ENCODE measurements at regions not wholly inside any gene's neighbourhood (a gene's known extent, or its start where the extent isn't known, plus 50 kb on each side); places are given as distances from the start of the nearest gene placed in this dataset.

DNA sequence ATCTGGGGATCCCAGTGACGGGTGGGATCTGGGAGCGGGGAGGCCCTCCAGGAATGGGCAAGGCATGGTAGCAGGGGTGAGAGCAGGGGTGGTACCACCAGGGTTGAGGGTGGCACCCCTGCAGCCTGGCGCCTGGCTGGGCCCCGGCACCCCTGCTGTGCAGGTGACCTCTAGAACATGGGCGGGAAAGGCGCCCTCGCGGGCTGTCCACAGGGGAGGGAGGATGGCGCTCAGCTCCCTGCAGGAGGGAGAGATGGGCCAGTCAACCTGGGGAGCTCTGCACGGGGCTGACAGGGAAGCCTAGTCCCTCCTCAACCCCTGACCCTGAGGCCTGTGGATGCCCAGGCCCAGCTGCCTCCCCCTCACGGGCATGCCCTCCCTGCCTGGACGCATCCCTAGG lies 61.6 kb upstream of the SLCO4A1 start:
- Mint-ChIP-seq H3K36me3 (no peaks in the 10 kb centered on the region), H3K4me3 (no peak overlapping the region), H3K27me3 (ENCODE audit: low read depth in 2 of 2) (peaks cover 31 to 38% of the 10 kb centered on the region in 2 donors), H3K9me3 (no peaks in the 10 kb centered on the region), H3K27ac (no peak overlapping the region), H3K4me1 (no peaks in the 10 kb centered on the region)
- Histone ChIP-seq H3K27ac (ENCODE audit: low read length) (no peak overlapping the region), H3K9me3 (ENCODE audit: control insufficient read depth, insufficient read depth, low read length) (no peaks in the 10 kb centered on the region), H3K36me3 (ENCODE audit: control insufficient read depth, insufficient read depth, low read length) (no peaks in the 10 kb centered on the region), H3K4me3 (ENCODE audit: low read length) (no peak overlapping the region), H3K4me1 (ENCODE audit: control insufficient read depth, insufficient read depth, low read length) (peaks cover 3% of the 10 kb centered on the region), H3K27me3 (ENCODE audit: control insufficient read depth, insufficient read depth, low read length) (peaks cover 17% of the 10 kb centered on the region)
- no peak for TF ChIP-seq CTCF (IDR thresholded peaks at IDR 0.05)
- 75% methylated on average over 12 of the region's 12 CpGs for WGBS (ENCODE audit: insufficient coverage)
- ATAC-seq (no peak), DNase-seq (no peak)
- intact Hi-C loops (cut with micrococcal nuclease), result no loop called here

DNA sequence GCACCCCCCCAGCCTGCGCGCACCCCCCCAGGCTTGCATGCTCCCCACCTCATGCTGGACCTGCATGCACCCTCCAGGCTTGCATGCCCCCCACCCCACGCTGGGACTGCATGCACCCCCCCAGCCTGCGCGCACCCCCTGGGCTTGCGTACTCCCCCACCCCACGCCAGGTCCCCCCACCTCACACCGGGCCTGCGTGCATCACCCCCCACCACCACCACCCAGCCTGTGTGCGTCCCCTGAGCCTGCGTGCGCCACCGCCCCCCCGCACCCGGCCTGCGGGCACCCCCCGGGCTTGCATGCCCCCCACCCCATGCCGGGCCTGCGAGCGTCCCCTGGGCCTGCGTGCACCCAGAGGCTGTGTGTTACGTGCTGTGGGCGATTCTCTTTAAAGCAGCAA lies 61.0 kb upstream of the SLCO4A1 start:
- 71% methylated on average over 16 of the region's 23 CpGs for WGBS (ENCODE audit: insufficient coverage)
- H3K4me1 Mint-ChIP-seq, result no peaks in the 10 kb centered on the region
- no peak overlapping the region for H3K27ac ChIP-seq (ENCODE audit: low read length)
- no peak overlapping the region for H3K4me3 ChIP-seq (ENCODE audit: low read length)
- no peaks in the 10 kb centered on the region for H3K36me3 ChIP-seq (ENCODE audit: control insufficient read depth, insufficient read depth, low read length)
- peaks cover 17% of the 10 kb centered on the region for H3K27me3 ChIP-seq (ENCODE audit: control insufficient read depth, insufficient read depth, low read length)
- no peaks in the 10 kb centered on the region for H3K9me3 ChIP-seq (ENCODE audit: control insufficient read depth, insufficient read depth, low read length)
- no peaks in the 10 kb centered on the region for H3K36me3 Mint-ChIP-seq
- ATAC-seq, result no peak
- H3K4me3 Mint-ChIP-seq, result no peak overlapping the region
- H3K27me3 Mint-ChIP-seq (ENCODE audit: low read depth in 2 of 2), result peaks cover 31 to 38% of the 10 kb centered on the region in 2 donors
- H3K9me3 Mint-ChIP-seq, result no peaks in the 10 kb centered on the region
- no peak for DNase-seq
- intact Hi-C loops (cut with micrococcal nuclease), result no loop called here
- H3K4me1 ChIP-seq (ENCODE audit: control insufficient read depth, insufficient read depth, low read length), result peaks cover 3% of the 10 kb centered on the region
- no peak overlapping the region for H3K27ac Mint-ChIP-seq
- TF ChIP-seq CTCF (IDR thresholded peaks at IDR 0.05), result no peak

DNA sequence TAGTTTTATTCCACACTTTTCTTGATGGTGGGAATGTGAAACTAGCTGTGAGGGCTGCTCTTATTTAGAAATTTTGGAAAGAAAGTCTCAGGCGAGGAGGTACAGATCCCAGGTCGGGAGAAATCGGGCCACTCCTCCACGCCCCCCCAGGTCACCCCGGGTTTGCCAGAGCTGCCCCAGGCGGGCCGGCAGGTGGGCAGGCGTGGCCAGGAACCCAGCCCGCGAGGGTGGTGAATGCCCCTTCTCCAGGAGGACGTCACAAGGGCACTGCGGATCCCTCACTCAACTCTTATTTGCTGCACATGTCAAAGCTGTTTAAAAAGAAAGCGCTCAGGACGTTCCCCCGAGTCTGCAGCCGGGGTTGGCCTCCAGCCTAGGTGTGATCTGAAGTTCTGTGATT lies 60.5 kb upstream of the SLCO4A1 start:
- Mint-ChIP-seq H3K27me3 (ENCODE audit: low read depth in 2 of 2) (peaks cover 29 to 38% of the 10 kb centered on the region in 2 donors), H3K4me3 (no peak overlapping the region)
- peaks cover 13% of the 10 kb centered on the region for H3K27me3 ChIP-seq (ENCODE audit: control insufficient read depth, insufficient read depth, low read length)

More for the DNA sequence above, 60.5 kb upstream of the SLCO4A1 start:
- Mint-ChIP-seq H3K4me1 (no peaks in the 10 kb centered on the region), H3K36me3 (no peaks in the 10 kb centered on the region), H3K9me3 (no peaks in the 10 kb centered on the region), H3K27ac (no peak overlapping the region)
- peaks cover 3% of the 10 kb centered on the region for H3K4me1 ChIP-seq (ENCODE audit: control insufficient read depth, insufficient read depth, low read length)
- no peak overlapping the region for H3K4me3 ChIP-seq (ENCODE audit: low read length)
- no peaks in the 10 kb centered on the region for H3K9me3 ChIP-seq (ENCODE audit: control insufficient read depth, insufficient read depth, low read length)
- TF ChIP-seq CTCF (IDR thresholded peaks at IDR 0.05), result no peak
- ATAC-seq (no peak), DNase-seq (no peak)
- WGBS (ENCODE audit: insufficient coverage), result 25% methylated on average over 16 of the region's 16 CpGs
- no peaks in the 10 kb centered on the region for H3K36me3 ChIP-seq (ENCODE audit: control insufficient read depth, insufficient read depth, low read length)
- intact Hi-C loops (cut with micrococcal nuclease), result no loop called here
- H3K27ac ChIP-seq (ENCODE audit: low read length), result no peak overlapping the region

Measured in natural killer cell (primary cell).